Sigmoid colon (tissue), 6 donors: ENCODE measurements at regions not wholly inside any gene's neighbourhood (a gene's known extent, or its start where the extent isn't known, plus 50 kb on each side); places are given as distances from the start of the nearest gene placed in this dataset.

ENCODE experiments used
- DNase-seq: peaks from one replicate; pipeline ENCODE4 v3.0.0-alpha.2; 2019
- H3K27ac ChIP-seq, 4 donors: fragments of 200-600 bp; sonication (generic); one replicate each; pipeline ENCODE4 v1.5.1; 2016 to 2019; ENCODE audit warnings: mild to moderate bottlenecking in 1 of 4
- H3K27me3 ChIP-seq, 3 donors: fragments of 200-600 bp; sonication (generic); one replicate each; pipeline ENCODE4 v1.5.1; 2019; ENCODE audit warnings: mild to moderate bottlenecking in 1 of 3
- H3K36me3 ChIP-seq, 4 donors: fragments of 200-600 bp; sonication (generic); one replicate each; pipeline ENCODE4 v1.5.1; 2016 to 2019
- H3K4me1 ChIP-seq, 4 donors: fragments of 200-600 bp; sonication (generic); one replicate each; pipeline ENCODE4 v1.5.1; 2017 to 2019
- H3K4me3 ChIP-seq, 4 donors: fragments of 200-600 bp; sonication (generic); one replicate each; pipeline ENCODE4 v1.5.1; 2017 to 2019; ENCODE audit warnings: mild to moderate bottlenecking in 2 of 4, moderate library complexity in 1 of 4
- H3K9me3 ChIP-seq, 4 donors: fragments of 200-600 bp in 3 of 4; sonication (generic) in 3 of 4; one replicate each; pipeline versions ENCODE4 v1.5.1 to v1.6.1; 2013 to 2019
- CTCF ChIP-seq, 4 experiments: fragments of 450-650 bp in 3 of 4; fragments of 200-600 bp in 1 of 4; IDR thresholded peaks; one replicate each; pipeline ENCODE4 v1.5.1; 2016 to 2019; ENCODE audit warnings: antibody characterized with exemption in 4 of 4, mild to moderate bottlenecking in 3 of 4, moderate library complexity in 2 of 4
- EP300 ChIP-seq, 4 donors: sonication (generic); formaldehyde crosslinking; IDR thresholded peaks; one replicate each; pipeline ENCODE4 v1.6.1; 2017; ENCODE audit warnings: antibody characterized with exemption in 4 of 4
- POLR2A ChIP-seq, 2 donors: fragments of 450-650 bp; IDR thresholded peaks; one replicate each; pipeline ENCODE4 v1.6.1; 2016; ENCODE audit warnings: antibody characterized with exemption in 2 of 2, mild to moderate bottlenecking in 2 of 2, moderate library complexity in 2 of 2
- POLR2AphosphoS5 ChIP-seq, 4 donors: sonication (generic); formaldehyde crosslinking; IDR thresholded peaks; one replicate each; pipeline ENCODE4 v1.6.1; 2017; ENCODE audit warnings: antibody characterized with exemption in 4 of 4
- WGBS, 2 donors: extraction: QIAGEN DNeasy Blood & Tissue Kit; methylation state at CpG; one replicate each; pipeline ENCODE4 v1.1.7; 2013; 5-methylcytosine and 5-hydroxymethylcytosine counted together
- intact Hi-C: fragments of 100-400 bp; cut with DNase I; formaldehyde crosslinking; loops from one replicate; pipeline ENCODE4 v1.15.1; 2023
- donor health status: healthy with polysubstance abuse.
- donor health status: healthy.

GRCh38 chr9:135279385-135279784, 191.9 kb downstream of the OLFM1 start:
- H3K36me3 ChIP-seq = no peaks in the 10 kb centered on the region
- WGBS, 2 donors = 82 to 83% methylated on average over 12 of the region's 12 CpGs
- no peak overlapping the region for H3K27ac ChIP-seq
- DNase-seq = no peak
- peaks cover 0 to 19% (median 11%) of the 10 kb centered on the region in 4 donors for H3K4me1 ChIP-seq
- intact Hi-C loops = no loop called here
- H3K4me3 ChIP-seq = no peak overlapping the region
- no peaks in the 10 kb centered on the region for H3K9me3 ChIP-seq
- TF ChIP-seq POLR2A (IDR thresholded peaks at IDR 0.05) (no peak), POLR2AphosphoS5 (IDR thresholded peaks at IDR 0.05) (no peak), CTCF (IDR thresholded peaks at IDR 0.05) (no peak), EP300 (IDR thresholded peaks at IDR 0.05) (no peak)
- H3K27me3 ChIP-seq = peaks cover 0 to 73% (median 4%) of the 10 kb centered on the region in 3 donors

GRCh38 chr9:135279834-135280393, 192.4 kb downstream of the OLFM1 start:
- no peak for DNase-seq
- Histone ChIP-seq H3K27ac (no peak overlapping the region), H3K27me3 (peaks cover 0 to 68% (median 4%) of the 10 kb centered on the region in 3 donors), H3K9me3 (no peaks in the 10 kb centered on the region), H3K4me1 (peaks cover 0 to 19% (median 11%) of the 10 kb centered on the region in 4 donors), H3K36me3 (no peaks in the 10 kb centered on the region), H3K4me3 (no peak overlapping the region)
- no peak for TF ChIP-seq POLR2AphosphoS5 (IDR thresholded peaks at IDR 0.05)
- TF ChIP-seq CTCF (IDR thresholded peaks at IDR 0.05) = no peak
- TF ChIP-seq EP300 (IDR thresholded peaks at IDR 0.05) = no peak
- TF ChIP-seq POLR2A (IDR thresholded peaks at IDR 0.05) = no peak
- intact Hi-C loops = no loop called here
- 83 to 88% methylated on average over 23 of the region's 23 CpGs for WGBS, 2 donors

DNA sequence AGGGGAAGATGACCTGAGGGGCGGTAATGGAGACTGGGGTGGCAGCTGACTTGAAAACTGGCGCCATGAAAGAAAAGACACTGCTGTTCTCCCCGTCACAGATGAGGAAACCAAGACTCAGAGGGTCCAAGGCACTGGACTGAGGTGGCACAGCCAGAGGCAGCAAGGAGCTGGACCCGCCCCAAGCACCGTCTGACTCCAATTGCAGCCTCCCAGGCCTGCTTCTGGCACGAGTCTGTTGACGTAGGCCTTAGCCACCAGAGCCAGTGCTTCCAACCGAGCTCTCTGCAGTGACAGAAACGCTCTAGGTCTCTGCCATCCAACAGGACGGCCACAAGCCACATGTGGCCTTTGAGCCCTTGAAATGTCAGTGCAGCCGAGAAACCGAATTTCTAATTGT, 193.2 kb downstream of the OLFM1 start:
- Histone ChIP-seq H3K27ac (no peak overlapping the region), H3K4me1 (peaks cover 0 to 19% (median 11%) of the 10 kb centered on the region in 4 donors), H3K27me3 (peaks cover 0 to 61% (median 4%) of the 10 kb centered on the region in 3 donors), H3K4me3 (no peak overlapping the region), H3K9me3 (no peaks in the 10 kb centered on the region), H3K36me3 (no peaks in the 10 kb centered on the region)
- no peak for TF ChIP-seq POLR2A (IDR thresholded peaks at IDR 0.05)
- no peak for TF ChIP-seq EP300 (IDR thresholded peaks at IDR 0.05)
- TF ChIP-seq POLR2AphosphoS5 (IDR thresholded peaks at IDR 0.05) = no peak
- no peak for TF ChIP-seq CTCF (IDR thresholded peaks at IDR 0.05)
- 66 to 81% methylated on average over 12 of the region's 12 CpGs for WGBS, 2 donors
- intact Hi-C loops = no loop called here
- DNase-seq = no peak

DNA sequence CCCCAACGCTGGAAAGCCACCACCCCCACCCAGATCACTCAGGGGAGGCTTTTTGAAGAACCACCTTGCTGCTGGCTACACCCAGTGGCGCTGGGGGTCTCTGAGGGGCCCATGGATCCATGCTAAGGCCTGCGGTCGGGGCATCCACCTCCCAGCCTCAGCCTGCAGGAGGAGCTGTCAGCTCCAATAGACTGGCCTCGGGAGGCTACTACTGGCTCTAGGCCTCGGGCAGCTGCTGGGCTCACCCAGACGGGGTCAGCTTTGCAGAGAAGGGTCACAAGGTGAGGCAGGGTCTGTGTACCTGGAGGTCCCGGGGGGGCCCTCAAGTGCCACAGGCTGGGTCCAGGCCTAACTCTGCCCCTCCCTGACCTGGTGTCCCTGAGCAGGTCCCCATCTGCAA, 193.7 kb downstream of the OLFM1 start:
- Histone ChIP-seq H3K36me3 (no peaks in the 10 kb centered on the region), H3K4me1 (peaks cover 0 to 19% (median 11%) of the 10 kb centered on the region in 4 donors), H3K27ac (no peak overlapping the region), H3K4me3 (no peak overlapping the region), H3K27me3 (peaks cover 0 to 57% (median 4%) of the 10 kb centered on the region in 3 donors), H3K9me3 (no peaks in the 10 kb centered on the region)
- intact Hi-C loops = no loop called here
- no peak for DNase-seq
- TF ChIP-seq POLR2A (IDR thresholded peaks at IDR 0.05) = no peak
- TF ChIP-seq CTCF (IDR thresholded peaks at IDR 0.05) = no peak
- TF ChIP-seq EP300 (IDR thresholded peaks at IDR 0.05) = no peak
- no peak for TF ChIP-seq POLR2AphosphoS5 (IDR thresholded peaks at IDR 0.05)
- WGBS, 2 donors = 59 to 77% methylated on average over 8 of the region's 8 CpGs
